GM12878 (cell line): ENCODE measurements at regions not wholly inside any gene's neighbourhood (a gene's known extent, or its start where the extent isn't known, plus 50 kb on each side); places are given as distances from the start of the nearest gene placed in this dataset.

Source experiments
- ATAC-seq: fragments of 200-7000 bp; cut with Tn5 transposase; 3 replicates; pipeline ENCODE4 v1.9.1; 2020; ENCODE audit warnings: mild to moderate bottlenecking, moderate library complexity
- BruUV-seq: library from RNA; stranded (reverse); fragments of 400-500 nt; replicated peaks from 2 replicates; lab custom pipeline; 2021; lab: Mats Ljungman, UMichigan
- CTCF ChIA-PET: fragments of 300-600 bp; sonication (Branson Sonifier 250); formaldehyde crosslinking; extraction: SDS; loops from one replicate; lab custom pipeline; 2021; ENCODE audit warnings: inconsistent platforms; lab: Yijun Ruan, JAX
- POLR2A ChIA-PET: fragments of 350-600 bp; formaldehyde crosslinking; extraction: SDS; loops from one replicate; lab custom pipeline; 2021; ENCODE audit warnings: inconsistent platforms; lab: Charles Lee
- RAD21 ChIA-PET: fragments of 300-600 bp; sonication (Branson Sonifier 250); formaldehyde crosslinking; loops from one replicate; lab custom pipeline; 2023; ENCODE audit warnings: antibody characterized with exemption; ENCODE audit not compliant: unreplicated experiment; lab: Charles Lee
- SMC1A ChIA-PET: fragments of 300-600 bp; sonication (Branson Sonifier 250); formaldehyde crosslinking; loops from one replicate; lab custom pipeline; 2023; ENCODE audit not compliant: unreplicated experiment, uncharacterized antibody; lab: Charles Lee
- DNase-seq: peaks from one replicate; pipeline ENCODE4 v3.0.0-alpha.2; 2011; ENCODE audit warnings: low read depth, low spot score
- FAIRE-seq: peaks from 3 replicates; lab custom pipeline; 2011; peaks lifted over from hg19 to GRCh38; lab: Jason Lieb, UNC
- H2AFZ ChIP-seq: 2 replicates; pipeline ENCODE4 v1.6.0; 2011; ENCODE audit warnings: low read depth, low read length, control low read depth; ENCODE audit not compliant: control insufficient read depth
- H3K27ac ChIP-seq: 2 replicates; pipeline ENCODE4 v1.5.1; 2011; ENCODE audit warnings: control low read depth; ENCODE audit not compliant: control insufficient read depth, insufficient read depth
- H3K27me3 ChIP-seq, 2 experiments: replicated peaks in 1 of 2; 2 replicates each; pipeline versions ENCODE4 v1.6.0 to v1.6.1; 2011; ENCODE audit warnings: low read length in 1 of 2; ENCODE audit not compliant: control insufficient read depth in 2 of 2, insufficient read depth in 2 of 2
- H3K36me3 ChIP-seq, 2 experiments: 2 replicates each; pipeline ENCODE4 v1.5.1; 2011; ENCODE audit warnings: low read length in 1 of 2; ENCODE audit not compliant: control insufficient read depth in 2 of 2, insufficient read depth in 2 of 2
- H3K4me1 ChIP-seq: 2 replicates; pipeline ENCODE4 v1.6.1; 2011; ENCODE audit warnings: mild to moderate bottlenecking, low read length, moderate library complexity, mixed read lengths; ENCODE audit not compliant: control insufficient read depth, insufficient read depth
- H3K4me2 ChIP-seq: 2 replicates; pipeline ENCODE4 v1.6.0; 2011; ENCODE audit warnings: control low read depth; ENCODE audit not compliant: control insufficient read depth, insufficient read depth
- H3K4me3 ChIP-seq: fragments of 200-600 bp; sonication (generic); 2 replicates; pipeline ENCODE4 v1.5.1; 2016
- H3K79me2 ChIP-seq: 2 replicates; pipeline ENCODE4 v1.6.0; 2011; ENCODE audit warnings: low read length; ENCODE audit not compliant: control insufficient read depth, insufficient read depth
- H3K9ac ChIP-seq: 2 replicates; pipeline ENCODE4 v1.8.0; 2011; ENCODE audit warnings: low read length, control low read depth, mixed read lengths; ENCODE audit not compliant: control insufficient read depth, insufficient read depth
- H3K9me3 ChIP-seq: replicated peaks from 3 replicates; pipeline ENCODE4 v1.5.1; 2011; ENCODE audit warnings: mild to moderate bottlenecking, low read length; ENCODE audit not compliant: control insufficient read depth, insufficient read depth
- H4K20me1 ChIP-seq: 2 replicates; pipeline ENCODE4 v1.6.0; 2011; ENCODE audit not compliant: control insufficient read depth, insufficient read depth
- BACH1 ChIP-seq: fragments of 450-650 bp; IDR thresholded peaks from 2 replicates; pipeline ENCODE4 v1.6.1; 2017; ENCODE audit warnings: mild to moderate bottlenecking, borderline replicate concordance
- CUX1 ChIP-seq: IDR thresholded peaks from 2 replicates; pipeline ENCODE4 v1.6.1; 2012; ENCODE audit warnings: improper control_type of control experiment, low read depth, low read length; ENCODE audit not compliant: insufficient replicate concordance
- HSF1 ChIP-seq: fragments of 150-350 bp; IDR thresholded peaks from 2 replicates; pipeline ENCODE4 v1.6.1; 2014; ENCODE audit warnings: mild to moderate bottlenecking, low read depth, low read length
- IRF5 ChIP-seq: fragments of 450-650 bp; IDR thresholded peaks from 2 replicates; pipeline ENCODE4 v1.6.1; 2017; ENCODE audit warnings: borderline replicate concordance
- JUNB ChIP-seq: IDR thresholded peaks from 2 replicates; pipeline ENCODE4 v1.6.1; 2016; ENCODE audit warnings: antibody characterized with exemption, mild to moderate bottlenecking
- KDM1A ChIP-seq: fragments of 200-600 bp; sonication (generic); IDR thresholded peaks from 2 replicates; pipeline ENCODE4 v1.6.1; 2016; ENCODE audit warnings: borderline replicate concordance
- MTA2 ChIP-seq: fragments of 450-650 bp; IDR thresholded peaks from 2 replicates; pipeline ENCODE4 v1.6.1; 2016; ENCODE audit warnings: low read depth, mild to moderate bottlenecking, moderate library complexity
- NBN ChIP-seq: fragments of 450-650 bp; IDR thresholded peaks from 2 replicates; pipeline ENCODE4 v1.6.1; 2016
- NFXL1 ChIP-seq: fragments of 450-650 bp; IDR thresholded peaks from 2 replicates; pipeline ENCODE4 v1.6.1; 2017; ENCODE audit warnings: antibody characterized with exemption, mild to moderate bottlenecking, borderline replicate concordance
- PAX5 ChIP-seq: IDR thresholded peaks from 2 replicates; pipeline ENCODE4 v1.6.1; 2011; ENCODE audit warnings: low read depth, low read length, borderline replicate concordance
- RAD21 ChIP-seq: IDR thresholded peaks from 2 replicates; pipeline ENCODE4 v1.6.1; 2011; ENCODE audit warnings: mild to moderate bottlenecking, low read depth, low read length, moderate library complexity; ENCODE audit not compliant: insufficient read depth
- SMAD5 ChIP-seq: IDR thresholded peaks from 2 replicates; pipeline ENCODE4 v1.6.1; 2016; ENCODE audit warnings: antibody characterized with exemption, low read depth
- WGBS: methylation state at CpG from one replicate; pipeline ENCODE4 v1.1.6; 2016; ENCODE audit warnings: low lambda C conversion rate; ENCODE audit not compliant: insufficient replicate concordance, insufficient coverage; ENCODE audit errors: missing lambda C conversion rate; 5-methylcytosine and 5-hydroxymethylcytosine counted together
- in situ Hi-C: fragments of 300-500 bp; cut with MboI; formaldehyde crosslinking; loops from 9 replicates; pipeline ENCODE4 v1.14.3; 2018; ENCODE audit warnings: mixed read lengths
- intact Hi-C: fragments of 100-400 bp; cut with micrococcal nuclease; formaldehyde crosslinking; loops from one replicate; pipeline ENCODE4 v1.14.2; 2022; ENCODE audit not compliant: unreplicated experiment

- ChIA-PET RAD21 (no interaction called here), POLR2A (no interaction called here), CTCF (no interaction called here), SMC1A (no interaction called here)
- no peak overlapping the region for H3K9ac ChIP-seq
- no TSS peak for BruUV-seq
- 3% methylated on average over 2 of the region's 2 CpGs for WGBS
- FAIRE-seq (no peak), DNase-seq (no peak), ATAC-seq (no peak)
- H2AFZ ChIP-seq, result no peak overlapping the region
- H3K79me2 ChIP-seq, result no peaks in the 10 kb centered on the region
- H3K27me3 ChIP-seq, result no peaks in the 10 kb centered on the region
- H3K4me3 ChIP-seq, result no peak overlapping the region
- no peaks in the 10 kb centered on the region for H3K4me1 ChIP-seq
- H3K4me2 ChIP-seq, result no peak overlapping the region
- in situ Hi-C loops, result no loop called here
- H3K9me3 ChIP-seq, result no peaks in the 10 kb centered on the region; the same call in 2 of the 3 replicates
- H3K36me3 ChIP-seq, result no peaks in the 10 kb centered on the region
- TF ChIP-seq NFXL1, result no peak
- TF ChIP-seq BACH1, result no peak
- TF ChIP-seq NBN, result no peak
- intact Hi-C loops, result no loop called here
- no peaks in the 10 kb centered on the region for H4K20me1 ChIP-seq
- no peak overlapping the region for H3K27ac ChIP-seq
Measured at GRCh38 chr17:13265311-13265710, 247.5 kb upstream of the ELAC2 start.

GRCh38 chr17:13263746-13264145 is 245.9 kb upstream of the ELAC2 start:
- DNase-seq (no peak), ATAC-seq (no peak), FAIRE-seq (no peak)
- Histone ChIP-seq H3K27me3 (no peaks in the 10 kb centered on the region), H3K4me1 (no peaks in the 10 kb centered on the region), H3K36me3 (no peaks in the 10 kb centered on the region), H4K20me1 (no peaks in the 10 kb centered on the region), H3K79me2 (no peaks in the 10 kb centered on the region), H3K9me3 (no peaks in the 10 kb centered on the region; the same call in 2 of the 3 replicates), H3K4me3 (no peak overlapping the region), H3K4me2 (no peak overlapping the region), H3K9ac (no peak overlapping the region), H2AFZ (no peak overlapping the region), H3K27ac (no peak overlapping the region)
- CTCF ChIA-PET, result no interaction called here
- 43% methylated on average over 4 of the region's 4 CpGs for whole genome bisulfite sequencing
- RAD21 ChIA-PET, result no interaction called here
- SMC1A ChIA-PET, result no interaction called here
- in situ Hi-C loops (no loop called here), intact Hi-C loops (no loop called here)
- no TSS peak for BruUV-seq
- POLR2A ChIA-PET, result no interaction called here
- no peak for TF ChIP-seq CUX1
- no peak for TF ChIP-seq IRF5
- no peak for TF ChIP-seq JUNB
- no peak for TF ChIP-seq SMAD5
- no peak for TF ChIP-seq KDM1A
- TF ChIP-seq RAD21, result no peak
- TF ChIP-seq PAX5, result no peak
- no peak for TF ChIP-seq MTA2
- no peak for TF ChIP-seq HSF1
